ENCODE measurements at regions not wholly inside any gene's neighbourhood (a gene's known extent, or its start where the extent isn't known, plus 50 kb on each side); places are given as distances from the start of the nearest gene placed in this dataset.
"Not testable (repeated sequence)": the region's sequence is repeated elsewhere in the genome, so short reads cannot be mapped to it uniquely, and the experiment has no call there.

GRCh38 chr22:12541412-12542170 lies 2986.4 kb upstream of the OR11H1 start:
- not testable (repeated sequence) for TF ChIP-seq CTCF (optimal IDR thresholded peaks at IDR 0.05 in 1 of 3, IDR thresholded peaks at IDR 0.05 in 1 of 3, conservative IDR thresholded peaks at IDR 0.05 in 1 of 3; ENCODE audit: extremely low read depth in 1 of 3, insufficient read depth in 2 of 3, low read length in 3 of 3); EZH2 (IDR thresholded peaks at IDR 0.05; ENCODE audit: low read length)

Data from keratinocyte (primary cell).